GM19240 (cell line): ENCODE measurements at regions not wholly inside any gene's neighbourhood (a gene's known extent, or its start where the extent isn't known, plus 50 kb on each side); places are given as distances from the start of the nearest gene placed in this dataset.
"Not testable (repeated sequence)": the region's sequence is repeated elsewhere in the genome, so short reads cannot be mapped to it uniquely, and the experiment has no call there.

ENCODE experiments used
- DNase-seq: peaks from one replicate; pipeline ENCODE4 v3.0.0; 2011; ENCODE audit warnings: low spot score; ENCODE audit not compliant: insufficient read length

- DNase-seq, result no peak
Measured at GRCh38 chr11:92605667-92606066, 363.8 kb upstream of the MTNR1B start.

- no peak for DNase-seq
Measured at GRCh38 chr11:92607969-92608722, 361.3 kb upstream of the MTNR1B start.

GRCh38 chr11:92611157-92611556 is 358.3 kb upstream of the MTNR1B start:
- no peak for DNase-seq

DNA sequence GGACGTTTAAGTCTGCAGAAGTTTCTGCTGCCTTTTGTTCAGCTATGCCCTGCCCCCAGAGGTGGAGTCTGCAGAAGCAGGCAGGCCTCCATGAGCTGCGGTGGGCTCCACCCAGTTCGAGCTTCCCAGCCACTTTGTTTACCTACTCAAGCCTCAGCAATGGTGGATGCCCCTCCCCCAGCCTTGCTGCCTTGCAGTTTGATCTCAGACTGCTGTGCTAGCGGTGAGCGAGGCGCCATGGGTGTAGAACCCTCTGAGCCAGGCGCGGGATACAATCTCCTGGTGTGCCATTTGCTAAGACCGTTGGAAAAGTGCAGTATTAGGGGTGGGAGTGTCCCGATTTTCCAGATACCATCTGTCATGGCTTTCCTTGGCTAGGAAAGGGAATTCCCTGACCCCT is 351.4 kb upstream of the MTNR1B start:
- DNase-seq, result not testable (repeated sequence)

- DNase-seq, result no peak
Measured at GRCh38 chr11:92623055-92623454, 346.4 kb upstream of the MTNR1B start.

DNA sequence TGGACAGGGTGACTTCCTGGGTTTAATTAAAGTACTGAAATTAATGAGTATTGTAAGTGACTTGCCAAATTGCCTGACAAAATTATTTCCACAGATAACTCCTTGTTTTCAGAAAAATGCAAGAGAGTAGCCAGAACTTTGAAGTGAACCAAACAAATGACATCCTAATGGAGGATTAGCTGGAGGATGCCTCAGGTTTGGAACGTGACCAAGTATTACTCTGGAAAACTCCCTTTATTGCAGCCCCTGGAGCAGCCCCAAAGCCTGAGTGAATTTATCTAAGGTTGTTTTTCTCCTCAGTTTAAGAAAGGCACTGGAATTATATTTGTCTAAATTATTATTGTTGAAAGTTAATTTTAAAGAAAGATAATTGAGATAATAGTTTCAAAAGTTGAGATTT is 343.6 kb upstream of the MTNR1B start:
- no peak for DNase-seq

- DNase-seq, result no peak
Measured at GRCh38 chr11:92626624-92627023, 342.8 kb upstream of the MTNR1B start.

DNA sequence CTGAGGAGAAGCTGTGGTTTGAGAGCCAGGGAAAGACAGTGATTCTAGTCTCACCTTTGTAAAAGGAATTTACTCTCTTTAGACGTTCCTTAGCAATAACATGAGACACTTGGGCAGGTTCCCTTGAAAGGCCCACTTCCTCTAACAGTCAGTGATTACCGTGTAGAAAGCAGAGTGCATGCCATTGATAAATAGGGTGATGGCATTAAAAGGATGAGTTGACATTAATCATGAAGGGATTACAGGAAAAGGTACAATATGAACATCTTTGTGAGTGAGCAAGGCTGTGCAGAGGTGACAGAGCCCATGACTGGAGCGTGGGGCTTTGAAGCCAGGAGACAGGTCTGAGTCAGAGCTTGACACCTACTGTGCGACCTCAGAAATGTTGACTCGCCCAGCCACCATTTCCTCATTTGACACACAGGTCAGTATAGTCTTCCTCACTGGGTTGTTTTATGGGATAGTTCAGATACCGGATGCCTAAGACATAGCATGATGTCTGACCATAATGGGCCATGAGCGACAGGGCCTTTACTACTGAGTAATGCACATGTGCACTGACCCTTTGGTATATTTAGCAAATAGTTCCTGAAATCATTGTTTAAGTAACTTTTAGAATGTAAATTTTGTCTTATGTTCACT is 341.7 kb upstream of the MTNR1B start:
- no peak for DNase-seq

DNA sequence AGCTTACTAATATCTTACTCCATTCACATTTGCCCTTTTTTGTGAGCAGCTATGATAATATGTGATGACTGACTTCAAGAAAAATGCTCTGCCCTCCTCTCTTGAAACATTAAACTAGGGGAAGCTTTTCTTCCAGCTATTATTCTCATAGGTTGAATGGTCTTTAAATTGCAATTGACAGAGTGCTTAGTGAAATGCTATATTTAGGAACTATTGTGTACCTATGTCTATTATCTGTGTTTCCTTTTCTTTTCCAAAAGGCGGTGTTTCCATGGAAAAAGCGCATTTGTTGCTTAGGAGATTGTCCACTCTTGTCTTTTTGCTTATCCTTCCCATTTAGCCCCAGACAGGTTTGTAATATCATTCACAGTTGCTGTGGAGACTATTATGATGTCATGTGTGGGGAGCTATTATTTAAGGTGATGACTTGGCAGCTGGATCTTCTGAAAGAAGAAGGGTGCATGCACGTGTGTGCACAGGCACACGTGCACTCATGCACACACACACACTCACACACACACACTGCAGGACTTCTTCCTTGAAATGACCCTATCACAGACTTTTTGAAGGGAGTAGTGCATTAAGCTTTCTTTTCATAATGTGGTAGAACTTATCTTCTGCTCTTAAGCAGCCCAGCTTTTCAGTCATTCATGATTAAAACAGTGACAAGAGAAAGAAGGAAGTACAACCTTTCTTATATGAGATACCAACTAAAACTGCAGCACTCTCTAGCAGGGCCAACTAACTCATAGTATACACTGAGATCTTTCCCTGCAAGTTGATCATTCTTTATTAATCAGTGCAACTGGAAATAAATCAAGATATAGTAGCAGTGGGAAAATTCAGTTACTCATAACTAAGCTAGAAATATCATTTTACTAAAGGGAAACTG is 340.8 kb upstream of the MTNR1B start:
- no peak for DNase-seq

- DNase-seq, result no peak
Measured at GRCh38 chr11:92632495-92632894, 337.0 kb upstream of the MTNR1B start.

- DNase-seq, result no peak
Measured at GRCh38 chr11:92633820-92634219, 335.6 kb upstream of the MTNR1B start.

DNA sequence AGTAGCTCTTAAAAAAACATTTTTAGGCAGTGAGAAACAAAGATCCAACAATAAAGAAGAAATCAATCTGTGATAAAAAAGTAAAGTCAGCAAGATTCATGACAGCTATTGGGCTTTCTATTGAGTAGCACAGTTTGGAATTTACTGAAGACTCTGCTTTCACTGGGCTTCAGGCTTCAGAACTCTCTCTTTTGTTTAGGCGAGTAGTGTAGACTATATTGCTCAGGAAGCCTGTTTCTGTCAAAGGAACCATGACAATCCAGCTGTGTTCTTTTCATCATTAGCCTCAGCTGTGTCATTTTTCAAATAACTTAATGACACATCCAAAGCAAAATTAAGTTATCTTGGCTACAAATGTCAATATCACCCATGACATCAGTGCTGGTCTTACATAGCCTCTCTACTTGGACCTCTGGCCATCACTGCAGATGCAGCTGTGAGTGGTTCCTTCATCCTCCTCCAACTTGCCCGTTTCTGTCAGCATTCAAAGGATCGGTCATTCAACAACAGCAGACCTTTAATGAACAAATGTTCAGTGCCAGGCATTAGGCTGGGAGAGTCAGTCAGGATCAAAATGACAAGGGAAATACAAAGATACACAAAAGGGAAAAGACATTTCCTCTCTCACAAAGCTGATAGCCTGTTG is 332.8 kb upstream of the MTNR1B start:
- no peak for DNase-seq

DNA sequence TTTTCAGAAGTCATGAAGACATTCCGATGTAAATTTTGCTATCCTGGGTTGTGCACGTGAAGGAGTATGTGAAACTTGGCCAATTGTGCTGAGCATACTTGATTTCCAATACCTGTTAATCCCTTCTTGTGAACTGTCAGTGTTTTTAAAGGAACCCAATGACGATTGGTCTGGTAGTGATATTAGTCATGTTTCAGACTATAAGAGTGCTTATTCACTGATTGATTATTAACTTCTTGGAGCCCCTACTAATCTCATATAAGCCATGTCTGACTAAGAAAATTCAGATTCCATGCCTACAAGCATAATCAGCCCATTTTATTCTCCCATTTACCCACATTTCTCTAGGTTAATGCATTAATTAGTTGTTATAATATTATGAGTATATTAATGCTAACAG is 330.8 kb upstream of the MTNR1B start:
- no peak for DNase-seq

GRCh38 chr11:92642177-92642931 is 327.1 kb upstream of the MTNR1B start:
- no peak for DNase-seq

DNA sequence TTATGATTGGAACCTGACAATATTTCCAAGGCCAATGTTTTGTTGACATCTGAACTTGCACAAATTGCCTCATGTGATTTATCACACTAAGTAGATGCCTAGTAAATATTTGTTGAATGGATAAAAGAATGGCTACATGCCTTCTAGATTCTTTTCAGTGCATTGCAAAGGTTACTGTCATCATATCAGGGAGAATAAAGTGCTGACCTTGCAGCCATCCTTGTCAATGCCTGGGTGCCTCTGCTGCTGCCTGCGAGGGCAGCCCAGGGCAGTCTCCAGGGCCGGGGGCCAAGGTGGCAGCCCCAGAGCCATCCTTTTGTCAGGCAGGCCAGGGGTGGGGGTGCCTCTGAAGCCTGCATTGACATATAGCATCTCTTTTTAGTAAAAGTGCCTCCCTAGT is 325.6 kb upstream of the MTNR1B start:
- DNase-seq, result no peak

- DNase-seq, result no peak
Measured at GRCh38 chr11:92644595-92645445, 324.6 kb upstream of the MTNR1B start.

DNA sequence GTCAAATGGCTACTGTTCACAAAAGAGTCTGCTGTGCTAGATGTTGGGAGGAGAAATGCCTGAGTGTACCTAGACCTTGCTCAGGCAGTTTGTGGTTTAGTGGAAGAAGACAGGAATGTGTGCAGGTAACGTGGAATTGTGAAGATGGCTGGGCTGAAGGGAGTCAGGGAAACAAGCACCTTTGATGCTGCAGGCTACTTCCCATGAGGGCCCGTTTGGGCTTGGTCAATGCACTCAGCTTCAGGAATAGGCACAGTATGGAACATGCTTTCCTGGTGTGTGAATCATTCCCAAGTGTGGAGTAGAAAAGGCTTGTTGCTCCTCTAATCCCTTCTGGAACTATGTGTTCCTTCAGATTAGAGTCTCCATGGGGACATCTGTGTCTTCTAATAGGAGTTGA is 318.3 kb upstream of the MTNR1B start:
- DNase-seq, result no peak

DNA sequence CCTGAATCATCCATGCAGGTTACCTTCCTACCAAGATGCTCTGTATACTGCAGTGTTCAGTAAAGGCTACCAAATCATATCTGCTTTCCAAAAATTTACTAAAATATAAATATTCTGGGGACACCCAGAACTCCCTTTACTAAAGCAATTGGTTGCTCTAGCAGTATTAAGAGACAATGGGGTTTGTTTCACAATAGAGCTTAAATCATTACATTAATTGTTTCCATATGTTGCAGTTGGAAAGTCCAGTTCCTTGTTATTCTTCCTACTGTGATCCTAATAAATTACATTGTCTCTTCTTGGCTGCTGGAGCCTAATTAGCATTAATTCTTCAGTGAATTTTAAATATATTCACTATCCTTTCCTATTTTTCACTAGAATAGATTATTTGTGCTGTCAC is 316.0 kb upstream of the MTNR1B start:
- DNase-seq, result no peak

DNA sequence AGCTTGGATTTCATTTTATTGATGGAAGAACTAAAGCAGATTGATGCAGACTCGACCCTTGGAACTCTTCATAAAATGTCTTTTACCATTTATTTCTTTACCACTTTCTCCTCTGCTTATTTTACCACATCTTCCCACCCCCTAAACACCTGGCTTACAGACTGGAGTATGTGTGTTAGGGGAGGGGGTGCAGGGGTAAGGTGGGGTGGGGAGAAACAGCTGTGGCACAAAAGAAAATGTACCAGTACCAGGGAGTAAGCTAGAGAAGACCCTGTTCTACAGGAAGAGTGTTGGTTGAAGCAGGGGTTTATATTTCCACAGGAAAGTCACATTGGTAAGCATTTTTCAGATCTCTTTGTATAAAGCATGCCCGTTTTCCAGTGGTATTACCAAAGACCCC is 312.7 kb upstream of the MTNR1B start:
- DNase-seq, result no peak

DNA sequence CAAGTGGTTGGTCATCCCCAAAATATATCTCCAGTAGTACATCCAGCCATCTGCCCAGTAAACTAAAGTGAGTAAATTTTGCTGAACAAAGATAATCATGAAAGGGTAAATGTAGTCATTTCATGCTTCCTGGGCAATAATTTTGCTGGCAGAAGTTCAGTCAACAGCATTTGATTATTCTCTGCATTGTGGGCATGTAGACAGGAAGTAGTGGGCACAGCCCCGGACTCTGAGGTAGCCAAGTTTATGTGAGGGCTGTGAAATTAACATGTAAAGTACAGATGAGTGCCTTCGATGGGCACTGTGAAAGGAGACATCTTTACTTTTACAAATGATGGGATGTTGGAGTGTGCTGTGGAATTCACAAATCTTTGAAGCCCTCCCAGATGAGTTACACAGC is 312.2 kb upstream of the MTNR1B start:
- no peak for DNase-seq
